H4 (cell line): ENCODE measurements at regions not wholly inside any gene's neighbourhood (a gene's known extent, or its start where the extent isn't known, plus 50 kb on each side); places are given as distances from the start of the nearest gene placed in this dataset.
"Not testable (repeated sequence)": the region's sequence is repeated elsewhere in the genome, so short reads cannot be mapped to it uniquely, and the experiment has no call there.

Experiments used
- DNase-seq: peaks from one replicate; pipeline ENCODE4 v3.0.0-alpha.2; 2015; ENCODE audit warnings: low spot score

DNA sequence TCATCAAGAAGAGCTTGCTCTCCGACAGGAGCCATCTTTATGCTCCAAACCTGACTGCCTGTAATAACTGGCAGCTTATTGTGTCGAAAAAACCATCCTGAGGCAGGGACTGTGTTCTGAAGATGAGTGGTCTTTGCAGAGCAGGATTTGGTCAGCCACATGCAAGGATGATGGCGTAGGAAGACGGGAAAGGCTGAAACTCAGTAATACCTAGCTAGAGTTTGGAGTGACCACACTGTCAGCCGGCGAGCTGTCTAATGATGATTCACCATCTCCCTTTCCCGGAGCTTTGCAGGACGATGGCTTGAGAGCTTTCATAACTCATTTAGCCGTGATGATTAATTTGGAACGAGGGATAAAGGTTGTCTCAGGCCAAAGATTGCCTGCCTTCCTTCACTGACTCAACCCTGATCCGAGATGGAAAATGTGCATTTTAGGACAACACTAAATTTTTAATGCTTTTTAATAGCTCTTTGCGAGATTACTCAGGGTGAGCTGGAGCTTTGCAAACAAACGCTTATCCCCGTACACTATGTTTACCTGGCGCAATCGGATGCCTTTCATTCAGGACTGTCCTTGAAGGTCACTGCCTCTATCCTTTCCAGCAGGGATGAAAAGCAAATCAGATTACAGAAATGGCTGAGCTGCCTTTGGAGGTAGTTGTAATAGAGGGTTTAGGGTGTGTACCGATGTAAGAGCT lies 288.5 kb downstream of the ASMT start:
- DNase-seq, result peak; percentile 49

DNA sequence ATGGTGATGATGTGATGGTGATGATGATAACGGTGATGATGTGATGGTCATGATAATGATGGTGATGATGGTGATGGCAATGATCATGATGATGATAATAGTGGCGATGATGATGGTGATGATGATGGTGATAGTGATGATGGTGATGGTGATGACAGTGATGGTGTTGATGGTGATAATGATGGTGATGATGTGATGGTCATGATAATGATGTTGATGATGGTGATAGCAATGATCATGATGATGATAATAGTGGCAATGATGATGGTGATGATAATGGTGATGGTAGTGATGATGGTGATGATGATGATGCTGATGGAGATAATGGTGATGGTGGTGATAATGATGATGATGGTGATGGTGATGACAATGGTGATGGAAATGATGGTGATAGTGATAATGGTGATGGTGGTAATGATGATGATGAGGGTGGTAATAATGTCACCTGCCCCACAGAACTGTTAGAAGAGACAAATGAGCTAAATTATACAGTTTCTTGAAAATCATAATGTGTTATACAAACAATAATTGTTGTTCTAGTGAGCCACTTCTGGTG lies 289.9 kb downstream of the ASMT start:
- no peak for DNase-seq

DNA sequence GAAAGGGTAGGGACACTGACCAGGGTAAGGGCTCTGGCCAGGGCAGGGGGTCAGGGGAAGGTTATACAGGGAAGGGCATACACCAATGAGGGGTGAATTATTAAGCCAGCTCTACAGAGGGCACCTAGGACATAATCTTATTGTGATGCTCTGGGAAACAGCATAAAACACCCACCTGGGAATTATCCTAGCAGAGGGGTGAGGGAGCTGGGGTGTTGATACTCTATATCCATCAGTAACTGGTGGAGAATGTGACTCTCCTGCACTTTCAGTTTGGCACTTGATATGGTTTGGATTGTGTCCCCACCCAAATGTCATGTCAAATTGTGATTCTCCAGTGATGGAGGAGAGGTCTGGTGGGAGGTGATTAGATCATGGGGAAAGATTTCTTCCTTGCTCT lies 291.2 kb downstream of the ASMT start:
- DNase-seq, result no peak

DNA sequence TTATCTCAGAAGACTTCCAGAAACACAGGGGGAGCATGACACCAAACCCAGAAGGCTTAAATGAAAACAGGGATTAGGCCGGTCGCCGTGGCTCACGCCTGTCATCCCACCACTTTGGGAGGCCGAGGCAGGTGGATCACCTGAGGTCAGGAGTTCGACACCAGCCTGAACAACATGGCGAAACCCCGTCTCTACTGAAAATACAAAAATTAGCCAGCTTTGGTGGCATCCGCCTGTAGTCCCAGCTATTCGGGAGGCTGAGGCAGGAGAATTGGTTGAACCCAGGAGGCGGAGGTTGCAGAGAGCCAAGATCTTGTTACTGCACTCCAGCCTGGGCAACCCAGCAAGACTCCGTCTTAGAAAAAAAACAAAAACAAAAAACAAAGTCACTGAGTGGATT lies 294.1 kb downstream of the ASMT start:
- DNase-seq, result not testable (repeated sequence)

DNA sequence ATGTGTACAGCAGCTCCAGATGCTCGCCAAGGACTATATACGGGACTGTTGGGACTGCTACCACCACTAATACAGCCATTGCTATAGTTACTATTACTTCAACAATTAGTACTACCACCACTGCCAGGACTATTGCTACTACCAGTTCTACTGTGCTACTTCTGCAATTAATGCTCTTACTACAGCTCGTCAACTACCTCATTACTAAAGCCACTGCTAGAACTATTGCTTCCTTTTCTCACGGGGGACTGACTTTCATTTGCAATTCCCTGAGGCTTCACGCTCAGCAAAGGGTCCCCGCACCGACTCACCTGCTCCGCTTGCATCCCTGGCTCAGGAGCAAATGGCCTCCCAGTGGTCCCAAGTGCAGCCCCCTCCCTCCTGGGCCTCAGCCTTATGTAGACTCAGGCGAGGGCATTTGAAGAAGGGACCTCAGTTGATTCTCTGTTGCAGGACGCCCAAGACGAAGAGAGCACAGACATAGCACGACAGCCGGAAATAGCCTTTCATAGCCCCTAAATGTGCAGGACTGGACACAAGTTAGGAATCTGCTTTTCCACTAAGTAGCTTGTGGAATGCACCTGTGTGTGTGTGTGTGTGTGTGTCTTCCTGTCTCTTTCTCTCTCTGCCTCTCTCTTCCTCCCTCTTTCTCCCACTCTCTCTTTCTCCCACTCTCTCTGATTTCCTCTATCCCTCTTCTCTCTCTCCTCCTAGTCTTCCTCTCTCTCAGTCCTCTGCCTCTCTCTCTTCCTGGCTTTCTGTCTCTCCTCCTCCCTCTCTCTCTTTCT lies 294.8 kb downstream of the ASMT start:
- DNase-seq, result no peak

DNA sequence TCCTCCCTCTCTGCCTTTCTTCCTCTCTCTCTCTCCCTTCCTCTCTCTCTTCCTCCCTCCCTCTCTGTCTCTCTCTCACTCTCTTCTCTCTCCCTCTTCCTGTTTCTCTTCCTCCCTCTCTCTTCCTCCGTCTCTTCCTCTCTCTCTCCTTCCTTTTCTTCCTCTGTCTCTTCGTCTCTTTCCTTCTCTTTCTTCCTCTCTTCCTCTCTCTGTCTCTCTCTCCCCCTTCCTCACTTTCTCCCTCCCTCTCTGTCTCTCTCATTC lies 295.3 kb downstream of the ASMT start:
- no peak for DNase-seq

DNA sequence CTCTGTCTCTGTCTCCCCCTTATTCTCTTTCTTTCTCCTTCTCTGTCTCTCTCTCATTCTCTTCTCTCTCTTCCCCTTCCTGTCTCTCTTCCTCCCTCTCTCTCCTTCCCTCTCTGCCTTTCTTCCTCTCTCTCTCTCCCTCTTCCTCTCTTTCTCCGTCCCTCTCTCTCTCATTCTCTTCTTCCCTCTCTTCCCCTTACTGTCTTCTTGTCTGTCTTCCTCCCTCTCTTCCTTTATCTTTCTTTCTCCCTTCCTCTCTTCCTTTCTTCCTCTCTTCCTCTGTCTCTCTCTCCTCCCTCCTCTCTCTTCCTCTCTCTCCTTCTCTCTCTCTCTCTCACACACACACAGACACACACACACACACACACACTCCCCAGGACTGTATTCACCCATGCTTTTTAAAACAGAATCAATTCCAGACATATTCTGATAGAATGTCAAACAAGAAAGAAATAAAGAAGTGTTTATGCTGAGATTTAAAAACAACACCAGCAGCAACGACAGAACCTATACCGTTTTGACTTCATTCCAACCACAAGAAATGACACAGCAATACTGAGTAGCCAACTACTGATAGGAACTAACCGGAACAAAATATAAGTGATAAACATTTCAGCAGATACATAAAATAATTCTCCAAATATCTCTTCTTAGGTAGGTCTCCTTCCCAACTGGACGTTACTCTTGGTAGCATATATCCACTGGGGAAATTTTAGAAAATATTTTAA lies 296.7 kb downstream of the ASMT start:
- DNase-seq, result peak; percentile 36

DNA sequence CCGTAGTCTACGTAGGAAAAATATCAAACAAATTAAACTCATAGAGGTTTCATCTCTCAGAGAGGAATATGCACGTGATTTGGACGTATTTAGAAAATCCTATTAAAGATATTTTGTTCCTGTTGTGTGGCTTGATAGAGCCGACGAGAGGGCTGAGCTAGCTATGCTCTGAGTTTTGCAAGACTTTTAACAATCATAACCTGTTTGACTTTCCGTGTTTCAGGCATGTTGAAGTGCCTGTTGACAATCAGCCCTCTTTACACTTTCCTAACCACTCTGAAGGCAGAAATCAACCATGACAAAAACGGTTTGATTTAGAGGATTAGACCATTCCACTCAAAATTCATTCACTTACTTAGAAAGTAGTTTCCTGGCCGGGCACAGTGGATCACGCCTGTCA lies 297.3 kb downstream of the ASMT start:
- DNase-seq, result no peak

DNA sequence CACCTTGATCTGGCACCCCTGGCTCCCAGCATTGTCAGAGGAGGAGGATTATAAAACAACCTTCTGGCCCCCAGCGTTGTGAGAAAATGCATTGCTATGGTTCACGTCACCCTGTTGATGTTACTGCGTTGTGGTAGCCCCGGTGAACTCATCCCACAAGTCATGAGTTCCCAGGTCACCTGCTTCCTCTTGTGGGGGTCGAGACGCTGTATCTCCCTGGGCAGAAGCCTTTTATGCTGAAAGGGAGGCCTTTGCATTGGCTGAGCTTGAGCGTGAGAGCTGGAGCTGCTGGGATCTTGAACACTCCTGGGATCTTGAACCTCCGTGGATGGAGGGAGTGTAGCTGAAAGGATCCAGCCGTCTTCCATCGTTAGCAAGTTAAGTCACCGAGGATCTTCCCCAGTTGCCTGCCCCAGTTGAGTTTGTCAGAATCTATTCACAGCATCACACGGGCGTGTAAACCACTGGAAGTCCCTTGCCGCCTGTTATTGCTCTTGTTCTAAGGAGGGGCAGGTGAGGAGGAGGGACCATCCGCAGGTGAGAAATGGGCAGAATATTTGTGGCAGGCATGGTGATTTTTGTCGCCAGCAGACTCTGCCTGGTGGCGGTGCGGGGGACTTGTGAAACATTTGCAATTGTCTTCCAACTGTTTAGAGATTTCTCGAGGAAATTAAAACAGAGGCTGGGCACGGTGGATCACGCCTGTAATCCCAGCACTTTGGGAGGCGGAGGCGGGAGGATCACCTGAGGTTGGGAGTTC lies 299.9 kb downstream of the ASMT start:
- DNase-seq, result no peak

DNA sequence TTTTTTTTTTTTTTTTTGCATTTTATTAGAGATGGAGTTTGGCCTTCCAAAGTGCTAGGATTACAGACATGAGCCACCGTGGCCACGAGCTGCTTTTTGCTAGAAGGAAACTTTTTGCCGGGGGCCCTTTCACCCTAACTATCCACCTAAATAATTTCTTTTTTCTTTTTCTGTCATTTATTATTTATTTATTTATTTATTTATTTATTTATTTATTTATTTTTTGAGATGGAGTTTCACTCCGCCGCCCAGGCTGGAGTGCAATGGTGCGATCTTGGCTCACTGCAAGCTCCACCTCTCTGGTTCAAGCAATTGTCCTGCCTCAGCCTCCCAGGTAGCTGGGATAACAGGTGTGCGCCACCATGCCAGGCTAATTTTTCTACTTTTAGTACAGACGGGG lies 303.9 kb downstream of the ASMT start:
- DNase-seq, result no peak

DNA sequence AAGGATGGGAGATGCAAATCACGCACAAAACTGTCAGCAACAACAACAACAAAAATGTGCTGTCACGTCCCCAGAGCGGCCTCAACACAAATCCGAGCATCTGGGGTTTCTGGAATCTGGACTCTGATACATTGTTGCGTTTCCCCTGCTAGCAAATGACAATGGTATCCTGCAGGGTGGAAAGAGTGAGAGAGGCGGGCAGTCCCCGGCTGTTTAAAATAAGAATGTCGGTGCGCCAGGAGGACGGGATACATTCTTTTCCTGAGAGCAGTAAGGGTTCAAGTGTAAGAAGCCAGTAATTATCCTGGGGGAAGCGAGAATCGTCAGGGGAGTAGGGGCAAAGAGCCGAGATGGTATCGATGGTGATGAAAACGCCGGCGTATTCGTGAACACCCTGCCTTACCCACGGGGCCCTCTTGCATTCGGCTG lies 310.2 kb downstream of the ASMT start:
- no peak for DNase-seq

DNA sequence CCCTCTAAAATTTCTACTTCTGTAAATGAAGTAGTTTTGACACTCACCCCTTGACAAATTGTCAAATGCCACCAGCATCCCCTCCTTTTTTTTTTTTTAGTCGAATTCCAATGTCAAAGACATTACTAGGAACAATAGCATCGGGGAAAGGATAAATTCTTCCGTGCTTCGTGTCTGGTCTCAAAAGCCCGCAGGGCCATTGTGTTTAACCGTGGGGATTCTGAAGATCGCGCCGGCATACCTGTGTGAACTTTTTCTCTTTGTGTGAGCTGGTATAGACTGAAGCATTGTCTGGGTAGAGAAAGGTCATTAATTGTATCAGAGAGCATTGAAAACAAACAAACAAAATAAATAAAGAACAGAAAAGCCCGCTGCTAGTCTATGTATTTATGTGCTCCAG lies 313.9 kb downstream of the ASMT start:
- no peak for DNase-seq

DNA sequence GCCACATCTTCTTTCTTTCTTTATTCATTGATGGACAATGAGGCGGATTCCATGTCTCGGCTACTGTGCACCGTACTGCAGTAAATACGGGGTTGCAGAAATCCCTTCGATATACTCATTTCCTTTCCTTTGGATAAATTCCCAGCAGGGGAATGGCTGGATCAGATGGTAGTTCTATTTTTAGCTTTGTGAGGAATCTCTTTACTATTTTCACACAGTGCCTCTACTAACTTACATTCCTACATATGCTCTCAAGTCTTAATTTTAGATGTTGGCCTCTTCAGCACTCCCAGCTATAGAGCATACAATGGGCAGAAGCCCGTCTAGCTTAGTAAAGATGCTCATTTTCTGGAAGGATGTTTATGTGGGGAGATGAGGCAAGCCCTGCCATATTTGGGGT lies 317.4 kb downstream of the ASMT start:
- peak; percentile 54 for DNase-seq

DNA sequence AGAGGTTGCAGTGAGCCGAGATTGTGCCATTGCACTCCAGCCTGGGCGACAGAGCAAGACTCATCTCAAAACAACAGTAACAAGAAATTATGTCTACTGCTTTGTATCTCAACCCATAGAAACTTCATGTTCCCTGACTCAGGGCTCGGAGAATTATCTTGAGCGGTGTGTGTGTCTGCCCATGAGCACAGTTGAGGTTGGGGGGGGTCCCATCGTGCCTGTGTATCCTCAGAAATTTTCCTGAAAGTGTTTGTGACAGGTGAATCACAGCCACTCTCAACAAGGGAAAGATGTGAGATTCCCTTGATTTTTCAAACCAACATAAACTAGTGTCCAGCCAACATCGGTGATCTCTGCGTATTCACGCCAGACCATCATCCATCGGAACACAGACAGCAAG lies 319.1 kb downstream of the ASMT start:
- no peak for DNase-seq

DNA sequence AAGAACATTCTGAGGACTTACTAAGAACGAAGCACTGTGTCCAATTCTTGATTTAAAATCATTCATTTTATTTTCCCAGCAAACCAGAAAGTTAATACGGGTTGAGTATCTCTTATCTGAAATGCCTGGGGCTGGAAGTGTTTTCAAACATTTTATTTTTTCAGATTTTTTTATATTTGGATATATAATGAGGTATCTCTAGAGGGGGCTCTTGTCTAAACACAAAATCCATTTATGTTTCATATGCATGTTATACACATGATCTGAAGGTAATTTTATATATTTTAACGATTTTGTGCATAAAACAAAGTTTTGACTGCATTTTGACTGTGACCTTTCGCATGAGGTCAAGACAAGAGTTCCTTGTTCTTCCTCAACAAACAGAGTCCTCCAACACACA lies 320.9 kb downstream of the ASMT start:
- DNase-seq, result no peak

DNA sequence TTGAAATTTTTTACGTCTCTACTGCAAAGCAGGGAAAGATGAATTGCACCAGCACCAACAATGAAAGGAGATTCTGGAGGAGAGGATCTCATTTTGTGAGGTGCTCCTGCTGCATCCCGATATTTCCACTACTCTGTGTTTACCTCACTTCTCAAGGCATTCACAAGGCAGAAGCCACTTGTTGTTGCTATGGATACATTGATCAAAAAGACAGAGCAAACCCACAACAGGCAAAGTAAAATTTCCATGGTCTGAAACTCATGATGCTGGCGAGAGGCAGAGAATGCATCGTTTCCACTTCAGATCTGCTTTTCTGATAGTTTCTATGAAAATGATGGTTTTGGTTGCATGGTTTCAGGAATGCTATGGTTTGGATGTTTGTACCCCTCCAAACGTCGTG lies 323.3 kb downstream of the ASMT start:
- DNase-seq, result no peak

DNA sequence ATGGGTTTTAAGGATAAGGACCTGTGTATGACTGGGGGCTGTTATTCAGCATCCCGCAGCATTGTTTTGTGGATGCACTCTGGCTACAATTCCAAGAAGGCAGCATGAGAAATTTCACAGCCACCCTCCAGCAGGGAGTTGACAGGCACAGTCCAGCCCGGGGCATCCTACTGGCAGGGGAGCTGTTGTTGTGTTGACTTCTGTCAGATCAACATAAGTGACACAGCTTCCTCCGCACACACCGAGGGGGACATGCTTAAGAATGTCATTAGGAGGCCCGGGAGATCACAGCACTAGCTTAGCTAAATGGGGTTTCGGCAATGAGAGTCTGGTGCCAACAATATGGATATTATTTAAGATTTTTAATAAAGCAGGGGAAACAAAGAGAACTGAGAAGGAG lies 326.5 kb downstream of the ASMT start:
- no peak for DNase-seq

DNA sequence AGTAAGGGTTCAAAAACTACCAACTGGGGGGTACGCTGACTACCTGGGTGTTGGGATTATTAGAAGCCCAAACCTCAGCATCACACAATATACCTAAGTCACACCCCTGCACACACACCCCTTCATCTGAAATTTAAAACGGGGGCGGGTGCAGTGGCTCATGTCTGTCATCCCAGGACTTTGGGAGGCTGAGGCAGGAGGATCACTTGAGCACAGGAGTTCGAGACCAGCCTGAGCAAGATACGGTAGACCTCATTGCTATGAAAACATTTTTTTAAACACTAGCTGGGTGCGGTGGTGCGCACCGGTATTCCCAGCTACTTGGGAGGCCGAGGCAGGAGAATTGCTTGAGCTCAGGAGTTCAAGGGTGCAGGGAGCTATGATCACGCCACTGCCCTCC lies 331.0 kb downstream of the ASMT start:
- DNase-seq, result no peak

DNA sequence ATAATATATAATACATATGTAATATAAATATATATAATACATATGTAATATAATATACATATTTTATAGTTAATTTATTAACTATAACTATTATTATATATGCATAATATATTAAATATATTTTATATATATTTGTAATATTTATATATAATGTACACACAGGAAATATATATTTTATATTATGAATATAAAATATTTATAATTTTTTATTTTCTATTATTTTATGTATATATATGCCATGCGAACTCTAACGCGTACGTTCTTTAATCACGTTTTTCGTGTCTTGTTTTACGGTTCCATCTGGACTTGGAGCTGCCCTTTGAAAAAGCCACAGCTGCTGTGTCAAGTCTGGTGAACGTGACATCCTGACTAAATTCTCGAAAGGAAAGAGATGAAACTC lies 332.1 kb downstream of the ASMT start:
- no peak for DNase-seq
